ENCODE measurements at regions not wholly inside any gene's neighbourhood (a gene's known extent, or its start where the extent isn't known, plus 50 kb on each side); places are given as distances from the start of the nearest gene placed in this dataset.

DNA sequence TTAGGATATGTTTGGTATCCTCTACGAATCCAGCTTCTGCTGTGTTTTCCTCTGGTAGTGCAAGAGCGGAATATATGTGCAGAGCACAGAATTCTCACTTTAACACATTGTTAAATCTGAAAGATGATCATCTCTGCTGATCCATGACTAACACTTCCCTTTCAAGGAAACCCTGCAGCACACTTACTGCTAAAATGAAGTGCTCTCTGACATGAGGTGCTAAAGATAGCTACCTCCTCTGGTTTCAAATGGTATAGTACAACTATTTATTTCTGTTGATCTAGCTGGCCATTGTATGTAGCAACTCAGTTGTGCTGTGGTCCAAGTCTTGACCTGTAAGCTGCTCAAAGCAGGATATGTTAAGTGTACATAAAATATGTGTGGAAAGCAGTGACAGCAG, 162.4 kb upstream of the FMR1 start:
- DNase-seq, result no peak
- Mint-ChIP-seq H3K9me3 (no peaks in the 10 kb centered on the region), H3K4me3 (no peak overlapping the region), H3K4me1 (peaks cover 5% of the 10 kb centered on the region), H3K27ac (no peak overlapping the region), H3K27me3 (peaks cover 30% of the 10 kb centered on the region)
- ATAC-seq, result no peak

DNA sequence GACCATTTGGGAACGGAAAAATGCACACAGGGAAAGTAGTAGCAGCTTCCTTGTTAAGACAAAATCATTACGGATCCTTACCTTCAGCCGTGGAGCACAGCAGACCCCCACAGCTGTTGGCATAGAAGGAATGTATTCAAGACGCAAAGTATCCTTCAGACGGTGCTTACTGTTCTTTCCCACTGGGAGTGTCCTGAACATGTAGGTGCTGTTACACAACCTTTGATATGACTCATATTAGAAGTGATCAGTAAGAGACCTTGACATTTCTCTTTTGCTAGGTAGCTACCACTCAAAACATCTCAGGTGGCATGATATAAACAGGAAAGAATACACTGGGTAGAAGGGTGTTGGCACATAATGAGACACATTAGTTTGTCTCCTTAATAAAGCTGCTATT, 154.0 kb upstream of the FMR1 start:
- Mint-ChIP-seq H3K9me3 (no peaks in the 10 kb centered on the region), H3K27ac (no peak overlapping the region), H3K4me1 (peaks cover 6% of the 10 kb centered on the region), H3K27me3 (peaks cover 8% of the 10 kb centered on the region), H3K4me3 (no peak overlapping the region)
- no peak for ATAC-seq
- DNase-seq, result no peak

- no peaks in the 10 kb centered on the region for H3K9me3 Mint-ChIP-seq
- H3K4me3 Mint-ChIP-seq, result peak overlapping the region in 1 of 2 donors; percentile 19
- peaks cover 17% of the 10 kb centered on the region for H3K4me1 Mint-ChIP-seq
- H3K27me3 Mint-ChIP-seq, result no peaks in the 10 kb centered on the region
- DNase-seq (no peak), ATAC-seq (peak; percentile 54)
- H3K27ac Mint-ChIP-seq, result no peak overlapping the region
Observed at GRCh38 chrX:147763131-147763530, 148.6 kb upstream of the FMR1 start.

DNA sequence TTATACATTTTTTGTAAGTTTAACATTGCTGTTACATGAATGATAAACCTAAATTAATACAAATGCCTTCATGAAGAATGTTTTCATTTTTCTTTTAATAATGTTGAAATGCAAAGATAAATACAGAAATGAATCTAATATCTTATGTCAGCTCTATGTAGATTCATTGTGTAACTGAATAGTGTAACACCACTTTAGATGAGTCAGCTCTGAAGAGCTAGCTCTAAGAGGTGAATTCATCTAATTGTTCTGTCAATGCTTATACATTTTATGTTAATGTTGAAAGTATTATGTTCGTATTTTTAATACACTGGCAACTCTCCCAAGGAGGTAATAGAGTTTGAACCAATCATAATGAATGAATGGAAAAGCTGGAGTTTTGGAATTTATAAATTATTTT, 146.9 kb upstream of the FMR1 start:
- Mint-ChIP-seq H3K9me3 (no peaks in the 10 kb centered on the region), H3K27me3 (no peaks in the 10 kb centered on the region), H3K27ac (no peak overlapping the region), H3K4me3 (no peak overlapping the region), H3K4me1 (peaks cover 17% of the 10 kb centered on the region)
- ATAC-seq, result no peak
- DNase-seq, result no peak

DNA sequence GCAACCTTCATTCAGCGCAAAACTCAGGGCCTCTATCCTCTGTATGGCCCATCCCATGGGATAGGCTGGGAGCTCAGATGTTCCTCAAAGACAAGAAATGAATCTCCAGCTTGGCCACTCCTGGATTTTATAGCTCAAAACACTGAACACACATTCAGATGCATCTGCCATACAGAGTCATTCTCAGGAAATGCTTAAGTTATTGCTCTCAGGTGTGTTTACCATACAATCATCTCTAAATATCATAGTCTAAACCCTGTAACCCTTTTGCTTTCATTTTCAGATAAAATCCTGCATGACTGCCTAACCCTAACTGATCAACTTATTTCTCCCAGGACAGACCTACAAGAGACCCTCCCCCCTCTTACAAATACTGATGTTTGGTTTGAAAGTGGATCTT, 140.9 kb upstream of the FMR1 start:
- Mint-ChIP-seq H3K27ac (no peak overlapping the region), H3K9me3 (no peaks in the 10 kb centered on the region), H3K4me3 (no peak overlapping the region), H3K27me3 (no peaks in the 10 kb centered on the region), H3K4me1 (peaks cover 6% of the 10 kb centered on the region)
- ATAC-seq (no peak), DNase-seq (no peak)

- Mint-ChIP-seq H3K9me3 (no peaks in the 10 kb centered on the region), H3K27ac (no peak overlapping the region), H3K27me3 (peaks cover 11% of the 10 kb centered on the region), H3K4me1 (peaks cover 13% of the 10 kb centered on the region), H3K4me3 (no peak overlapping the region)
- no peak for ATAC-seq
- no peak for DNase-seq
Observed at GRCh38 chrX:147776988-147777387, 134.7 kb upstream of the FMR1 start.

DNA sequence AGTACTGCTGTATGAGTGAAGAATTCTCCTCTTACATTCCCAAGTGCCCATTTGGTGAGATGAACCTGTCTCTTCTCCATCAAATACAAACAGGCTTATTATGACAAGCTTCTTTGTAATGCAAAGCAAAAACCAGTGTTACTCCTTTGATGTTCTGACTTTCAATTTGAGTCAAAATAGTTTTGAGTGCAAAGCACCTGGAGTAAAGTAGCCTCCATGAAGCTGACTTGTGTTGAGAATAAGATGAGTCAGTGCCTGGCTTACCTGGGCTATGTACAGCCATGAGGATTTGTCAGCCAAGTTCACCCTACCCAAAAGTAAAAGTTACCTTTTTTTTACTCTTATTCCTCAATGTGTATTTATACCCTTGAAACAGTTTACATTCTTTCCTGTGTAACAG, 132.5 kb upstream of the FMR1 start:
- Mint-ChIP-seq H3K4me1 (peaks cover 10% of the 10 kb centered on the region), H3K27me3 (peaks cover 11% of the 10 kb centered on the region), H3K27ac (no peak overlapping the region), H3K9me3 (no peaks in the 10 kb centered on the region), H3K4me3 (no peak overlapping the region)
- ATAC-seq (peak; percentile 64), DNase-seq (no peak)

- Mint-ChIP-seq H3K4me3 (no peak overlapping the region), H3K27me3 (peaks cover 6% of the 10 kb centered on the region), H3K9me3 (no peaks in the 10 kb centered on the region), H3K27ac (no peak overlapping the region), H3K4me1 (peaks cover 10% of the 10 kb centered on the region)
- DNase-seq, result no peak
- ATAC-seq, result no peak
Observed at GRCh38 chrX:147781844-147782243, 129.9 kb upstream of the FMR1 start.

DNA sequence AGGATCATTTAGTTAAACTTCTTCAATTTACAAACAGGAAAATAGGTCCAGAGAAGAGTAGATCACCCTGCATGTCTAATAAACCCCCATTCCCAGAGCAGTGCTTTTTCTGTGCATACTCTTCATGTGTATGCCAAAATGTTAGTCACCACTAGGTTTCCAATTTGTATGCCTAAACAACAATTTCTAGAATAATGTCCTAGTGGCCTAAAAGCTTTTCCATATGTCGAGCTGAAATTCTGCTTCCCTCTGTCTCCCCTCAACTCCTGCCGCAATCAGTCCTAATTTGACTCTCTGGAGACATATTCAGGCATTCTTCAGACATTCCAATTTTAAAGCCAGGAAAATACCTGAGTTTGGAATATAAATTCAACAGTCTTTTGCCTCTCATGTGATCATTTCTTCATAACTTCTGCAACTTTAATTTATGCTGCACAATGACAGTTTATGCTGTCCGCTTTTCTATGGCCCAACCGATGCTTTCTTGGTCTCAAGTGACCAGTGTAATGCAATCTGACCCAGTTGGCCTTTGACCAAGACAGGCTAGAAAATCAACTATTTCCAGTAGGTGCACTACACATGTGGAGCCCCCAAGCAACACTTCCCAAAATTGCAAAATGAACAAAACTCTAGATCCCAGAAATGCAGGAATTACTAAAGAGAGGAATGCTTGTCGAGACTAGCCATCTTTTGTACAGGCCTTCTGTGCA, 122.9 kb upstream of the FMR1 start:
- no peak for ATAC-seq
- Mint-ChIP-seq H3K27ac (no peak overlapping the region), H3K4me1 (no peaks in the 10 kb centered on the region), H3K4me3 (no peak overlapping the region), H3K27me3 (no peaks in the 10 kb centered on the region), H3K9me3 (no peaks in the 10 kb centered on the region)
- no peak for DNase-seq

DNA sequence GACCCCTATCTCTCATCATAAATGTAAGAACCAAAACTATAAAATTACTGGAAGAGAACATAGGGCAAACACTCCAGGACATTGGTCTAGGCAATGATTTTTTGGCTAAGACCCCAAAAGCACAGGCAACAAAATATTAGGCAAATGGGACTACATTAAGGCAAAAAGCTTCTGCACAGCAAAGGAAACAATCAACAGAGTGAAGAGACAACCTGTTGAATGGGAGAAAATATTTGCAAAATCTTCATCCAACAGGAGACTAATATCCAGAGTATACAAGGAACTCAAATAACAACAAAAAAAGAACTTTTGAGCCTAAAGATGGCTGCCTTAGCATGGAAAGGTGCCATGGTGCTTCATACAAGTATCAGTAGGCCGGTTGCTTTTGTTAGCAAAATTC, 111.1 kb upstream of the FMR1 start:
- H3K27ac Mint-ChIP-seq, result no peak overlapping the region
- H3K9me3 Mint-ChIP-seq, result no peaks in the 10 kb centered on the region
- DNase-seq (no peak), ATAC-seq (no peak)
- no peaks in the 10 kb centered on the region for H3K4me1 Mint-ChIP-seq
- no peak overlapping the region for H3K4me3 Mint-ChIP-seq
- no peaks in the 10 kb centered on the region for H3K27me3 Mint-ChIP-seq

DNA sequence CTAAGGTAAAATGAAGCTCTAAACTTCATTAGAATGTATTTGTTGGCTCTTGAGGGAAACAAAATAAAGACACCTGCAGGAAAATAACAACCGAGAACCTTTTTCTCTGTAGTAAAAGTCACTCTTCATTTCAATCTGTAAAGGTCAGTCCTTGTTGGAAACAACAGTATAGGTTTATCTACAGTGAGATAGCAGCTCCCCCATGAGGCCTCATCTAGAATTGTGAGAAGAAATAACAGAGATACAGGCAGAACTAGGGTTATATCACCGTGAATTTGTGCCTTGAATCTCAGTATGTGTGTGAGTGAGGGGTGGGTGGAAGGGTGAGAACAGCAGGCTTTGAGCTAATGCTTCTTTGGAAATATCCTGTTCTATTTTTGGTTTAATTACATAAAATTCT, 107.8 kb upstream of the FMR1 start:
- Mint-ChIP-seq H3K27me3 (no peaks in the 10 kb centered on the region), H3K4me1 (no peaks in the 10 kb centered on the region), H3K4me3 (no peak overlapping the region), H3K9me3 (no peaks in the 10 kb centered on the region), H3K27ac (no peak overlapping the region)
- DNase-seq (no peak), ATAC-seq (peak; percentile 64)

DNA sequence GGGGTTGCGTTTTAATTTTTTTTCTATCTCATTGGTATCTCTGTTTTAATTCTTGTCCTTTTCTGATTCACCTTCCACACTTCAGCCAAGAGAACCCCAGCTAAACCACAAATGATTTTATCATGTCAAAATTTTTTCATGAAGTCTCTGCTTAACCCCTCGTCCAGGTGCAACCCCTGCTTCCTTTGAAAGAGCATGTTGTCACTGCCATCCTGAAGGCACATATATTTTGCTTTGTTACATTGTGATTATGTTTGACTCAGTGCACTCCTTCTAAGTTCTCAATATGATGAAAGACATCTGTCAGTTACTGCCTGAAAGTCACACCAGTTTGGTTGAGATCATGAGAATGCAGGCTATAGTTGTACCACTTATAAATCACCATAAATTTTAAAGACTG, 99.9 kb upstream of the FMR1 start:
- Mint-ChIP-seq H3K4me3 (no peak overlapping the region), H3K4me1 (no peaks in the 10 kb centered on the region), H3K9me3 (no peaks in the 10 kb centered on the region), H3K27me3 (no peaks in the 10 kb centered on the region), H3K27ac (no peak overlapping the region)
- ATAC-seq, result no peak
- DNase-seq, result no peak

GRCh38 chrX:147827070-147827469, 84.6 kb upstream of the FMR1 start:
- Mint-ChIP-seq H3K9me3 (peaks cover 9 to 22% of the 10 kb centered on the region in 2 donors), H3K27me3 (no peaks in the 10 kb centered on the region), H3K4me1 (no peaks in the 10 kb centered on the region), H3K4me3 (no peak overlapping the region), H3K27ac (no peak overlapping the region)
- no peak for DNase-seq
- ATAC-seq, result no peak

DNA sequence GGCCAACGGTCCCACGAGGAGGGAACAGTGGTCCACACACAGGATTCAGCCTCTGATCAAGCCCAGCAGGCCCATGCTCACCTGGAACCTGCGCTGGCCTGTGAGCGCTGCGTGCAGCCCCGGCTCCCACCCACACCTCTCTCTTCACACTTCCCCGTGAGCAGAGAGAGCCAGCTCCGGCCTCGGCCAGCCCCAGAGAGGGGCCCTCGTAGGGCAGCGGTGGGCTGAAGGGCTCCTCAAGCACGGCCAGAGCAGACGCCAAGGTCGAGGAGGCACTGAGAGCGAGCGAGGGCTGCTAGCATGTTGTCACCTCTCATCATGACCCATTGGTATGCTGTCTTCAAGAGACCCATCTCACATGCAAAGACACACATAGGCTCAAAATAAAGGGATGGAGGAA, 83.0 kb upstream of the FMR1 start:
- Mint-ChIP-seq H3K27me3 (no peaks in the 10 kb centered on the region), H3K4me3 (no peak overlapping the region), H3K27ac (no peak overlapping the region), H3K9me3 (peaks cover 4 to 15% of the 10 kb centered on the region in 2 donors), H3K4me1 (no peaks in the 10 kb centered on the region)
- ATAC-seq (no peak), DNase-seq (no peak)

- Mint-ChIP-seq H3K9me3 (peaks cover 4 to 15% of the 10 kb centered on the region in 2 donors), H3K27me3 (no peaks in the 10 kb centered on the region), H3K27ac (no peak overlapping the region), H3K4me3 (no peak overlapping the region), H3K4me1 (no peaks in the 10 kb centered on the region)
- ATAC-seq, result peak; percentile 42
- no peak for DNase-seq
Observed at GRCh38 chrX:147832707-147833348, 78.9 kb upstream of the FMR1 start.

DNA sequence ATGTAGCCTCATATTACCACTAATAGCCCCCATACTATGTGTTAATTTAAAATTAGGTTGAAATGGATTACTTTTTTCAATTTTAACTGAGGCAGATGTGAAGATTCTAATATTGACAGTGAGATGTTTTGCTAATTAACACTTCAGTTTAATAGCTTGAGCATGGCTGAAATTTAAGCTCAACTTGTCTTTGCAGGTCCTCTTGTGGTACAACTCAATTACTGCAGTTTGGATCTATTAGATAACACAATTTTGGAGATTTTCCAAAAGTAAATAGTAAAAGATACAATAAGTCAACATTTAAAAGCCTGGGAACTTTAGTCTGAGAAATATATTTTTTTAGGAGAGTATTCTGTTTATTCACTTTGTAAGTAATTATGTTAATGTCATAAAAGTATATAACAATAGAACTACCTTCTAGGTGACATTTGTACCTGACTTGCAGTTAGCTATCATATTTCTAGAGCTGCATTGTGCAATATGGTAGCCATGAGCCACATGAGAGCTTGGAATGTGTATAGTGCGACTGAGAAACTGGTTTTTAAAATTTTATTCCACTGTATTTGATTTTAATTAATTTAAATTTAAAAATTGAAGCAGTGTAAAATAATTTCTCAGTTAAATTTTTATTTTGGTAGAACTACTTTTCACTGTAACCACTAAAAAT, 73.1 kb upstream of the FMR1 start:
- Mint-ChIP-seq H3K27me3 (no peaks in the 10 kb centered on the region), H3K4me1 (no peaks in the 10 kb centered on the region), H3K9me3 (no peaks in the 10 kb centered on the region), H3K27ac (no peak overlapping the region), H3K4me3 (no peak overlapping the region)
- ATAC-seq (no peak), DNase-seq (no peak)

All from stimulated activated naive CD8-positive, alpha-beta T cell treated with anti-CD3 and anti-CD28 coated beads, Interleukin-15, amount 100 ng/mL, for 72 hours (primary cell).